Spleen (tissue), 7 donors: ENCODE measurements at regions not wholly inside any gene's neighbourhood (a gene's known extent, or its start where the extent isn't known, plus 50 kb on each side); places are given as distances from the start of the nearest gene placed in this dataset.

Experiments used
- CTCF ChIP-seq, 11 experiments: fragments of 200-600 bp in 7 of 11; fragments of 450-650 bp in 4 of 11; sonication (generic) in 4 of 11; IDR thresholded peaks in 8 of 11; conservative IDR thresholded peaks in 3 of 11; 1 replicate in 7 of 11; 2 replicates in 4 of 11; pipeline versions ENCODE4 v1.4.0 to v1.8.0; 2016 to 2021; ENCODE audit warnings: antibody characterized with exemption in 11 of 11, inconsistent platforms in 4 of 11, mild to moderate bottlenecking in 1 of 11
- POLR2A ChIP-seq, 3 donors: fragments of 450-650 bp; IDR thresholded peaks; one replicate each; pipeline ENCODE4 v1.5.1; 2017; ENCODE audit warnings: antibody characterized with exemption in 3 of 3, mild to moderate bottlenecking in 1 of 3
- POLR2AphosphoS5 ChIP-seq, 3 donors: sonication (generic); formaldehyde crosslinking; IDR thresholded peaks; one replicate each; pipeline ENCODE4 v1.5.1; 2017; ENCODE audit warnings: antibody characterized with exemption in 3 of 3
- donor health status: DM: no; HTN: no; CAD: no; lungs with moderate emphysema.
- donor health status: DM: no; HTN: no; CAD: no.
- donor health status: DM: no; HTN: no; CAD: no.

GRCh38 chr12:131235871-131236271, 282.2 kb downstream of the ADGRD1 start:
- TF ChIP-seq CTCF (IDR thresholded peaks at IDR 0.05 in 8 of 11, conservative IDR thresholded peaks at IDR 0.05 in 3 of 11) (no peak), POLR2A (IDR thresholded peaks at IDR 0.05) (no peak), POLR2AphosphoS5 (IDR thresholded peaks at IDR 0.05) (no peak)
